NCI-H526 treated with DMSO at 0.1 percent for 48 hours (cell line): ENCODE measurements at regions not wholly inside any gene's neighbourhood (a gene's known extent, or its start where the extent isn't known, plus 50 kb on each side); places are given as distances from the start of the nearest gene placed in this dataset.
"Not testable (repeated sequence)": the region's sequence is repeated elsewhere in the genome, so short reads cannot be mapped to it uniquely, and the experiment has no call there.

ENCODE experiments used
- DNase-seq: peaks from one replicate; lab custom pipeline; 2025; lab: John Stamatoyannopoulos, UW

- not testable (repeated sequence) for DNase-seq
Measured at GRCh38 chr18:14460364-14460763, 83.0 kb downstream of the POTEC start.

- DNase-seq, result not testable (repeated sequence)
Measured at GRCh38 chr18:14459826-14460225, 83.6 kb downstream of the POTEC start.

DNA sequence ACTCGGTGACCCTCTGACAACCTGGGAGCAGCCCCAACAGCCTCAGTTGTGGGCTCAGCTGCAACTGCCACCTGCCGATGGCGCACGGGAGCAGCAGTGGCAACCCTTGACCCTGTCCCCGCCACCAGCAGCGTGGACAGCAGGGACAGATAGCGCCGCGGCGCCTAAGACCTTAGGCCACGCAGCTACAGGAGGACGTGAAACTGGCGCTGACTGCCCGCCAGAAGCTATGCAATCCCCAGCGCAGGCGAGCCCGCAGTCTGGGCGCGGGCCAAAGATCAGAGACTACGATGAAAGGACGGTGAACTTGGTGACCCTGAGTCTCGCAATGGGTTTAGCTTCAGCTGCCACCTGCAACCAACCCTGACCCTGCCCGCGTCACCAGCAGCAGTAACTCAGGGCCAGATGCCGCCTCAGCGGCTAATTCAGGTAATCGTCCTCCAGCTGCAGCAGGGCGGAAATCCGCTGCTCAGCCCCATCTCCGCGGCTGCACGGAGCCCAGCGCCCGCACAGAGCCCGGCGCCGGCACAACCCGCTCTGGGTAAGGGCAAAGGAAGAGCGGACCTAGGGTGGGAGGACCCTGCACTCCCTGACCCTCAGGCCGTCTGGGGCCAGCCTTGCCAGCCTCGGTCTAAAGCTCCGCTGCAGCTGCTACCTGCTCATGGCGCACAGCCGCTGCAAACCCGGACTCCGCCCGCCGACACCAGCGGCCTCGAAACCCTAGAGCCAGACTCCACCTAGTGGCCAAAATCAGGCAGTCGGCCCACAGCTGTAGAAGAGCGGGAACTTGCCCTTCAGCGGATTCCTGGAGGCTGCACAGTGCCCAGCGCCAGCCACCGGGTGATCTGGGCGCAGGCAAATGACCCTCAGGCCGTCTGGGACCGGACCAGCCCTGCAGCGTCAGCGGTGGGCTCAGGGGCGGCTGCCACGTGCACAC, 85.1 kb downstream of the POTEC start:
- DNase-seq, result not testable (repeated sequence)

DNA sequence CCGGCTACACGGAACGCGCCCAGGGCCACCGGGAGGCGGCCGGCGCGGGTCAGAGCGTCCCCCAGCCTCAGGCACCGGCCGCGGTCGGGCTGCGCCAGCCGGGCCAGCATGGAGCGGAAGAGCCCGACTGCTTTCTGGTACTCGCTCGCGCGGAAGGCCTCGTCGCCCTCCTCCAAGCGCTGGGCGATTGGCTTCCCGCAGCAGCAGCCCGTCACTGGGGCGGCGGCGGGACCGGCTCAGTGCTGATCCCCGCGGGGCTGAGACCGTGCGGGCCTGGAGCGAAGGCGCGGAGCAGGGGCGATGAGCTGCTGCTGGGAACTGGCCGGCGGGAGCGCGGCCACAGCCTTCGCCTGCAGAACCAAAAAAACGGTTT, 92.8 kb downstream of the POTEC start:
- DNase-seq, result not testable (repeated sequence)

DNA sequence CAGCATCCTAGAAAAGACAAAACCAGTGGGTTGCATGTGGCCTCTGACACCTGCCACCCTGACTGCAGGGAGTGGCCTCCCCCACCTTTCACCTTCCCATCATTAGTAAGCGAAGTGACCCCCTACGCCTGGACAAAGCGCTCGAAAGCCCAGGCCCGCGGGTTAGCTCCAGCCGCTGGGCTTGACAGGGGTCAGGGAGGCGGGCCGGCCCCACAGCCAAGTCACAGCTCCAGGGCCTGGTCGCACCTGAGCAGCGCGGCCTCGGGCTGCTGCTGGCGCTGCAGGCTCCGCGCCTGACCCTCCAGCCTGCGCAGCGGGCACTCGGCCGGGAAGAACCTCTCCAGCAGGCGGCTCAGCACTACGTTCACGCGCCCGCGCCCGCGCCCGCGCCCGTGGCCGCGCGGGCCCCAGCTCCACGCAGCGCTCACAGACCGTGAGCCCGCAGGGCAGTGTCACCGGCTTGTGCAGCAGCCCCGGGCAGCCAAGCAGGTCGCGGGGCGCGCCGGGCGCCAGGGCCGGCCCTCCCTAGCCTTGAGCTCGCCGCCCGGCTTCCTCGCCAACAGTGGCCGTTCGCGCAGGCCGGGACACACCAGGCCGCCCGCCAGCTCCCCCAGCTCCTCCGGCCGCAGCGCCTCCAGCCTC, 93.3 kb downstream of the POTEC start:
- DNase-seq, result not testable (repeated sequence)

DNA sequence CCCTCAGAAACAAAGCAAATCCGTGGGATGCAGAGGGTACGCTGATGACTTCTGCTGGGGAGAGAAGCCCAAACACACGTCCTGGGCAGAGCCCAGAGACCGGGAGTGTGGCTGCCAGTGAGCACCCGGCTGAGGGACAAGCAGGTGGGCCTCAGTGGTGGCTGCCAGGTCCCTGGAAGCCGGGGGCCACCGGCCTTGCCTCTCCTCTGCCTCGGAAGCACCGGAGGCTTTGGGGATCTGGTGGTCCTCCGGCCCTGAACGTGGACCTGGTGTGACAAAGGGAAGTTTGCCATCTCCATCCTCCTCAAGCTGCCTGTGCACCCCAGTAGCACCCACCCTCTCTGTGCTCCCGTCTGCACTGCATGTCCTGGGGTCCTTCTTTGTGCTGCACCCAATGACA, 94.3 kb downstream of the POTEC start:
- not testable (repeated sequence) for DNase-seq

DNA sequence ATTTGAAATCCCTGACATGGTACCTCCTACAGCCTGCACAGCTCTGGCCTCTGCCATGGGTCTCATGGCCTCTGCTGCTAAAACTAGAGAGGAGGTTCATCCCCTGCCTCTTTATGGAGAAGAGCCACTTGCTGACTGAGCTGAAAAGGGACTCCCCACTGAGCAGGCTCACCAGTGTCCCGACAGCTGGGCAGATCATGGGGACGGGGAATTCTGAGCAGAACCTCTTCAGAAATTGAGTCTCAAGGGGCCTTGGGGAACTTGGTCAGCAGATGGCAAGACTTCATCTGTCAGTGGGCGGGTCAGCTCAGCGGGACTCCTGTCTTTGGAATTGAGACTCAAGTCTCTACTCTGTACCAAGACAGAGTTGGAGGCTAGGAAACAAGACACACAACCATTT, 95.7 kb downstream of the POTEC start:
- not testable (repeated sequence) for DNase-seq

DNA sequence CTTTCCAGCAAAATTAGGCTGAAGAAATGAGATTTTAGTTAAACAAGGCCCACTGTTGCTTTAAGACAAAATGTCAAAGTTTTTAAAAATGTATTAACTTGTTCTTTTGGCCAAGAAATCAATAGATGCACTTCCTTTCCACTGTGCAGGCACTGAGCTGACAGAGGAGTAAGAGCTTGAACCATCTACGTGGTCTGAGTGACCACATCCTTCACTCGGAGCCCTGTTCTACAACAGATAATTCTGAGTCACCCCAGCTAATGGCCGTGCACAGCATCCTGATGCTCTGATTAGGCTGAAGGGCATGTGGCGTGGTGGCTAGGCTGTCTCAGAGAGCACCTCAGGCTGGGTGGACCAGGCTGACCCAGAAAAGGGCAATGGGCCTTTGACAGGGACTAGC, 107.9 kb downstream of the POTEC start:
- DNase-seq, result not testable (repeated sequence)

GRCh38 chr18:14432371-14432770, 111.0 kb downstream of the POTEC start:
- not testable (repeated sequence) for DNase-seq

DNA sequence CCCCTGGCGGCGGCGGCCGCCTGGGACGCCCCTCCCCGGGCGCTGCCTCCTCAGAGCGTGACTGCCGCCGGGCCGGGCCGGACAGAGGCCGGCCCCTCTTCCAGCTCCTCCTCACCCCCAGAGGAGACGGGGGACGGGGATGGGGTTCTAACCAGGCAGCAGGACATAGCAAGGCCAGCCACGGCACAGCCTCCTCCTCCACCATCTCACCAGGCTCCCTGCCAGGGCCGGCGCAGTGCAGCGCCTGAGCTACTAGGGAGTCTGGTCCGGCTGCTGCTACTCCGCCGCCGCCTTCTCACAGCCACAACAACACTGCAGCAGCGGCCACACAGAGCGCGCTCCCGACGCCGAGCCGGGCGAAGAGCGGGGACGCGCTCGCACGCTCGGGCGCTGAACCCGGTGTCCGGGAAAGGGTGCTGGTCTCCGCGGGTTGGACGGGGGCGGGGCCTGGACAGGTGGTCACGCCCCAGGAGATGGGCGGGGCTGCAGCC, 112.3 kb downstream of the POTEC start:
- peak; percentile 63 for DNase-seq

DNA sequence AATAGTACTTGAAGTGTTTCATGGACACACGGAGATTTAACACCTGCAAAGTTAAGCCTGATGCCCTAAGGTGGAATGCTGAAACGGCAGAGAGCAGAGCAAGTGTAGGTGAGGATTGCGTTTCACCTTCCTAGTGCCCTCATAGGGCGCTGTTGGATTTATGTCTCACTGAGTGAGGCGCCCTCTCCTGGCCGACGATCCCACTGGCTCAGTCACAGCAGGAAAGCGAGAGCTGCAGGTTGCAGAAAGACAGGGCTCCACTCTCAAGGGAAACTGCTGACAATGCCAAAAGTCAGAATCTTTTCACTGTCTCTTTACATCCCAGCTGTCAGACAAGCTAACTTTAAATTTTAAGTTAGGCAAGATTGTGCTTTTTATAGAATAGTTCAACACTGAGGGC, 127.6 kb downstream of the POTEC start:
- not testable (repeated sequence) for DNase-seq

DNA sequence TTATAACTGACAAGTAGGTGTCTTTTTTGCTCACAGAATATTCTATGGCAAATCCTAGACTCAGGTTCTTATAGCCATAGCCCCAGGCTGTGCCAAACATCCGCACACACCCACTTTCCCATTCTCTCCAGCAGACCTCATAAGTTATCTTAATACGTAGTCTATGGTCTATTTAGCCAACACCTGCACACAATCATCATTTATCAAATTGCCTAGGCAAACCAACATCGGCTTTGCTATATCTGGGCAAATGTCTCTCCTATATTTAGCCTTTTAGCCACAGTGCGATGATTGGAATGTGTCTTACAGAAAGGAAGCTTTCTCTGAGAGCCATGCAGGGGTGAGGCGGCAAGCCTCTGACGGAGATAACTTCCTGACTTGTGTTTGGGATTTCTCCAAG, 128.0 kb downstream of the POTEC start:
- not testable (repeated sequence) for DNase-seq

DNA sequence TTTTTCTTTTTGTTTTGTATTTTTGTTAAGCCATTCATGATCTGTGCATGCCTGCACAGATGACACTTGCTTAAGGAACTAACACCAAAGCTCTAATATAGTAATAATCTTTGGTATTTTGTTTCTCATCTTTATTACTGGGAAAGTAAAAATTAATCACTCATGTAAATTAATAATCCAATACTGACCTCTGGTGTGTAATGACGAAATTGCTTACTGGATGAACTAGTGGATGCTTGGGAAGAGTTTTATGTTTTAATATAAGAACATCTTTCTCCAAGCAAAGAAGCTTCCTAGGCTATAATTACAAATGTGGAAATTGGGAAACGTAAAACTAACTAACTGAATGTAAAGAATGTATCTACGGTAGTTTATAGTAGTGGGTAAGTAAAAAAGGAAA, 147.9 kb downstream of the POTEC start:
- DNase-seq, result not testable (repeated sequence)

DNA sequence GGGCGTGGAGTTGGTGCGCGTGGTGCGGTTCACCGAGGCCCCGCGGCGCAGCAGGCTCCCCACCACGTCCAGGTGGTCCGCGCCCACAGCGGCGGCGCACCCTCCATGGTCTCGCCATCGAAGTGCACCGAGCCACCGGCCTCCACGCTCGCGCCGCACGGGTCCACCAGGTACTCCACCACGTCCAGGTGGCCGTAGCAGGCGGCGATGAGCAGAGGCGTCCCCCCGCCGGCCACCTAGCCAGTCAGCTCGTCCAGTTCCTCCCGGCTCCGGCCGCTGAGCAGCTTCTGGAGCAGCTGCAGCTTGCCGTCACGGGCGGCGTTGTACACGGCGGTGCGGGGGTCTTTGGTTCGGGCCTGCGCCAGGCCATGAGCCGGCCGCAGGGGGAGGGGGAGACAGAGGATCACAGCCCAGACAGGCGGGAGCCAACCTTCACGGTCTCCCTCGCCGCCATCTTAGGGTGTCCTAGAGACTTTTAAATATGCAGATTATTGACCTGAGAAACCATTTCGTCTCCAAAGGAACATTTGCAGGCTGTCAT, 149.8 kb downstream of the POTEC start:
- not testable (repeated sequence) for DNase-seq

GRCh38 chr18:14392604-14393003, 150.8 kb downstream of the POTEC start:
- not testable (repeated sequence) for DNase-seq

DNA sequence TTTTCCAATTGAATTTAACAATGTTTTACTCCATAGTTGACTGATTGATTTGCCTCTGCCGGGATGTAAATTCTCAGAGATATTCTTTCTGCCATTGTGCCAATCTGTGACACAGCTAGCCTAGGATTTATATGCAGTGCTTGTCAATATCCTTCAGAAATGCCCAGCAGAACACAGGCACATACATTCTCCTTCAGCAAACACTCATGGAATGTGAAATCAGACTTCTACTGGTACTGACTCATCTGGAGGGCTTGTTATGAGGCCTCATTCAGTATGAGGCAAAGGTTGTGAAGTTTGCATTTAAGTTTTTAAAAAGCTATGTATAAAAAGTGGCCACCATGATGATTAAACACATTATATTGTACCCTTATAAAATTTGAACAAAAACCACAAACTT, 158.4 kb downstream of the POTEC start:
- not testable (repeated sequence) for DNase-seq

GRCh38 chr18:14382666-14383065, 160.7 kb downstream of the POTEC start:
- not testable (repeated sequence) for DNase-seq

DNA sequence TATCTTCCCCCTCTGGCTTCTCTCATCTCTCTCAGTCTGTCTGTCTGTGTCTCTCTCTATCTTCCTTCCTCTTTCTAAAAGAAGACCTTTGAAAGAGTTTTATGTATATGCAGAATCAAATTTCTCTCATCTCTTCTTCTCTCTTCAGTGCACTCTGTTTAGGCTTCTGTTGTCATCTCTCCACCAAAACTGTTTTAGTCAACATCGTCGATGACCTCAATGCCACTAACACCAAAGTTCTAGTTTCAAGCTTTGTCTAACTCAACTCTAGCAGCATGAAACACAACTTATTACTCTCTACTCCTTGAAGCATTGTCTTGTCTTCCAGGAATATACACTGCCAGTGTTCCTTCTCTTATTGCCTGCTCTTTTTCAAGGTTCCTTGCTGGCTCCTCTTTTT, 163.9 kb downstream of the POTEC start:
- not testable (repeated sequence) for DNase-seq

DNA sequence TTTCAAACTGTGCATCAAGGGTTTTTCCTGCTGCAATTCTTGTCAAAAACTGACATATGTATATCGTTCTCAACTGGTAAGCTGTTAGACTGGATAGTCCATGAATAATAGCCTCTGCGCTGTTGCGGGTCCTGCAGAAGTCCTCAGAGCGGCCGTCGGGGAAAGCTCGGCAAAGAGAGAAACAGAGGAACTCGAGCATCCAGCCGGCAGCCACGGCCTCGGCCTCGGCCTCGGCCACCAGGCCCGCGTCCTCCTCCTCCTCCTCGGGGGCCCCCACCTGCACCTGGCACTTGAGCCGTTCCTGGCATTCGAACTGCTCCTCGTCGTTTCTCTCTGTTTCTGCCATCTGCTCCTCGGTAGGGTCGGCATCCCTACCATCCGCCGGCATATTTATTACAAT, 165.0 kb downstream of the POTEC start:
- DNase-seq, result not testable (repeated sequence)

GRCh38 chr18:14361346-14361745, 182.1 kb downstream of the POTEC start:
- DNase-seq, result not testable (repeated sequence)

GRCh38 chr18:14357553-14358297, 185.7 kb downstream of the POTEC start:
- DNase-seq, result not testable (repeated sequence)

GRCh38 chr18:14342170-14342569, 201.2 kb downstream of the POTEC start:
- DNase-seq, result not testable (repeated sequence)
